NCI-H1048 (cell line): ENCODE measurements at regions not wholly inside any gene's neighbourhood (a gene's known extent, or its start where the extent isn't known, plus 50 kb on each side); places are given as distances from the start of the nearest gene placed in this dataset.

Experiments
- DNase-seq: peaks from one replicate; lab custom pipeline; 2025; lab: John Stamatoyannopoulos, UW

DNA sequence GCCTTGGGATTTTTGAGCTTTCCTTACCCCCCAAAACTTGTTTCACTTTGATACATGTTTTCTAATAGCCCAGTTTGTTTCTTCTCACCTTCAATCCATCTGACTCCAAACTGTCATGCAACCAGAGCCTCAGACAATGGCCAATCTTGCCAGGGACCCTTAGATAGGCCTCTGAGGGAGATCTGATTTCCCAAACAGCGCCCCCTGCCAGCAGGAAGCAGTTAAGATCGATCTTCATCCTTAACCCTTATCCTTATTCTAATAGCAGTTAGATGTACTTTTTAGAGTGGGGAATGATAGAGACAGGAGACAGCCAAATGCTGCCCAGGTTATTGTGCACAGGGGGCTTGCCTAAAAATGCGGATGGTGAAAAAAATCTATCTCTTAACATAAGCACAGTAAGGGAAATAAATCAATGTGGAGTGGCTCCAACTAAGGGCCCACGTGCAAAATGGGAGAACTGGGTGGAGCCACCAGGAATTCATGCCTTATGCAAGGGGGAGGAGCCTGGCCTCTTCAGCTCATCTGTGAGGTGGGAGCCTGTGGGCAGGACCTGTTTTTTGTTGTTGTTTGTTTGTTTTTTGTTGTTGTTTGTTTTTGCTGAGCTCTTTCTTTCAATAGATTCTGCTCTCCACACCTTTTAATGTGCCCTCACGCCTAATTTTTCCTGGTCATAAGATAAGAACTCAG is 833.6 kb upstream of the AGA start:
- DNase-seq: no peak

DNA sequence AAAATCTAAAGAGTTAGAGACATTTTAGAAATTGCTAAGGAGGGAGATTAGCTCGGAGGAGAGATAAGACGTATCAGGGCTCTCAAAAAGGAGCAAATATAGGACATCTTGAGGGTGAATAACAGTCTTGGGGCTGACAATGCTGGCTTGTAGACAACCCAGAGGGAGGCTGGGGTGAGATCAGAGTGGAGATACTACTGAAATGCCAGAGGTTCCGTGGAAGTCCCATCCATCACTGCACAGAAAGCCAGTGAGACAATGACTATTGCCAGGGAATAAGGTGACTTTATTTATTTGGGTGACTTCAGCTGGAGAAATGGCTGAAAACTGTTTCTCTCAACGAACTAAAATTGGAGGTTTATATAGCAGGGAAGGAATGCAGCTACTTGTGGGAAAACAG is 838.1 kb upstream of the AGA start:
- no peak for DNase-seq

DNA sequence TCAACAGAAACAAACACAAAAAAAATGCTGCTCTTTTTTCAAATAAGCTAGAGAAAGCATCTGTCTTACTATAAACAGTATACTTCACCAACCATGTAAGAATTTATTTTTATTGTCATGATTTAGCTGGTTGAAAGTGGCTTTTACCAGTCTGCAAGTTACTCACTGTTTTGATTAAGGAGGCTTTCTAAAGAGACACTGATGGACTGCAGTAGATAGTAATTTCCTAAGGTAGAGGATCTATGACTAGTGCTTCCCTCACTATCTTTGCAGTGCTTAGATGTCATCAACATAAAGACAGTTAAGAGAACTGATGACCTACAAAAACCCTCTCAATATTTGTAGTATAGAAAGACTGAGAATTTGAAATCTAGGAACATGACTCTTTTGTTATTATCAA is 846.2 kb upstream of the AGA start:
- DNase-seq: no peak

DNA sequence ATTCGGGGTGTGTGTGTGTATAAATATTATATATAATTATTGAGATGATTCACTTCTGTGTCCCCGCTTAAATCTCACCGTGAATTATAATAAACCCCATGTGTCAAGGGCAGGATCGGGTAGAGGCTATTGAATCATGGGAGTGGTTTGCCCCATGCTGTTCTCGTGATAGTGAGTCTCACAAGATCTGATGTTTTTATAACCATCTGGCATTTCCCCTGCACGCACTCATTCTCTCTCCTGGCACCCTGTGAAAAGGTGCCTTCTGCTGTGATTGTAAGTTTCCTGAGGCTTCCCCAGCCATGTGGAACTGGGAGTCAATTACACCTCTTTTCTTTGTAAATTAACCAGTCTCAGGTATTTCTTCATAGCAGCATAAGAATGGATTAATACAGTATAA is 851.4 kb upstream of the AGA start:
- no peak for DNase-seq

GRCh38 chr4:178296669-178297068 is 854.4 kb upstream of the AGA start:
- DNase-seq: no peak

DNA sequence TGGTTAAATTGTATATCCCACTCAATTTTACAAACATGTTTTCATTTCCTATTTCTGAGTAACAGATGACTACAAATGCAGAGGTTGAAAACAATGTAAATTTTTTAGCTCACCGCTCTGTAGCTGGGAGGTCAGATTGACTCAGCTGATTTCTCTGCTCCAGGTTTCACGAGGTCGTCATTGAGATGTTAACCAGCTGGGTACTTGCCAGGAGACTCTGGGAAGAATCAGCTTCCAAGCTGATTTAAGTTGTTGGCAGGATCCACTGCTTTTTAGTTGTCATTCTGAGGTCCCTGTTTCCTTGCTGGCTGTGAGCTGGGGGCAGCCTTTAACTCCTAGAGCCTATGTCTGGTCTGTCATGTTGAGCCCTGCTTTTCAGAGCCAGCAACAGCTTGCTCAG is 864.3 kb upstream of the AGA start:
- DNase-seq: no peak

- no peak for DNase-seq
Observed at GRCh38 chr4:178309890-178310289, 867.7 kb upstream of the AGA start.

GRCh38 chr4:178311997-178312396 is 869.8 kb upstream of the AGA start:
- DNase-seq: no peak

- DNase-seq: no peak
Observed at GRCh38 chr4:178314287-178314686, 872.0 kb upstream of the AGA start.

DNA sequence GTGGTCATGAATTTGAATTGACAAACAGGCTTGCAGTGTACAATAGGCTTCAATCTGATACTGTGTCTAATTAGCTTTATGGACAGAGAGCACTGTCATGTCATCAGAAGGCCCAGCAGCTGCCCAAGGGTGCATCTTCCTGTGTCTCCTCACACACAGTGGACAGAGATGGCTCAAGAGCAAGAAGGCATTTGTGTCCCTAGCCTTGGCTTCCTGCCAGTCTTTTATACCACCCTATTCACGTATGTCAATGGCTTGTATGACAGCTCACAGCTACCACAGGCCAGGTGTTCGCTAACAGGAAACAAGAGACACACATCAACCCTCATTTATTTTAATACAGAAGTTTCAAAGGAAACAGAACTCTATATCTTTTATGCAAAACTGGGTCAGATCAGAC is 874.0 kb upstream of the AGA start:
- DNase-seq: no peak

- no peak for DNase-seq
Observed at GRCh38 chr4:178320003-178320402, 877.8 kb upstream of the AGA start.

DNA sequence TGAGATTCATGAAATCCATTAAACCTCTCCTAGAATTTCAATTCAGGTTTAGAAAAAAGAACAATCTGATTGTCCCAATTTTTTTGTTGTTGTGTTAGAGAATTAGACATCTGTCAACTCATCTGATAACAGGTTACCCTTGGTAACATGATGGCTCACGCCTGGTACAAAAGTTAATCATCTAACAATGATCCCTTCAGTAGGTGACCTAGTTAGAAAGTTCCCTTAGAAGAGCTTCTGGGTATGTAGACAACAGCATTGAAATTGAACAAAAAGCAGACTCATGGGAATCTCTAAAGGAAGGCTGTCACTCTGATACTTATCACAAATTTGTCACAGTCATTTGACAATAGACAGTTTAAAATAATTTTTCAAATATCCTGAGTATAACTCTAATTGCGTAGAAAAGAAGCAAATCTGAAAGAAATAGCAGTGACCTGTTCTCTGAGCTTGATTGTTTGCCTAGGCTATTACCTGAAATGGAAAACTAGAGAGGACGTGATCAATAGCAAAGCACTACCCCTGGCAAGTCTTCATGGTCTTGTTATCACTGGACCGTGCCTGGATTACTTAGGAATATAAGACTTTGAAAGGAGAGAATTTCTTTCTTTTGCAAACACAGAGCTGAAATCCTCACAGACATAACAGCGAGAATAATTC is 880.4 kb upstream of the AGA start:
- no peak for DNase-seq

- DNase-seq: no peak
Observed at GRCh38 chr4:178329226-178329872, 887.1 kb upstream of the AGA start.

- no peak for DNase-seq
Observed at GRCh38 chr4:178333355-178333754, 891.1 kb upstream of the AGA start.

DNA sequence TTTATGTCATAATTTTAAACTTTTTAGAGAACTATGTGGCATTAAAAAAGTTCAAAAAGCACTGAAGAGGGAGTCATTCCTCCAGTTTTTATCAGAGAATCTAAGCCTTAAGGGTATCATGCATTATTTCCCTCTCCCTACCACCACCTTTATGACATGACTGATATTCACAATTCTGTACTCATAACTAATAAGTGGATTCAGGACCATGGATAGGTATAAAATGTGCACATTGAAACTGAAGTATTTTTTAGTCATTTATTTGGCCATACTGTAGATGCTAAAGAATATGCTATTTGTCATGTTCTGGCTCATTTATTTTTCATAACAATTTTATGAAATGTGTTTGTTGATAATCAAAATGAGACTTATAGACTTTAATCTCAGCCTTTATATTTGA is 897.5 kb upstream of the AGA start:
- no peak for DNase-seq

DNA sequence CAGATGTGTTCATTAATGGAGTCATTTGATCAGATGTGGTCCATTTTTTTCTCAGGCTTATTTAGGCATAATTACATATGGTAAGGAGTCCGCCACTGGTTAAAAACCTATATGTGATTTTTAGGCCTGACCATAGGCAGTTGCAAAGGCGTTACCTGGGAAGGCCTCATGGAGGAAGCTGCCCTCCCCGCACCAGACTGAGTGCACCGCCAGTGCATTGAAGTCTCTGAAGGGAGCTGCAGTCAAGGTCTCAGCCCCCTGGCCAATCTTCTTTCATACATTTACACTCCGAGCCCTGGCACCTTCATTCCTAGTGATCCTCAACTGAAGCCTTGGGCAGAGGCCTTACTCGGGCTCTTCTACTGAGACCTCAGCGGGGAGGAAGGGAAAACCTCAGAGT is 898.2 kb upstream of the AGA start:
- DNase-seq: no peak

DNA sequence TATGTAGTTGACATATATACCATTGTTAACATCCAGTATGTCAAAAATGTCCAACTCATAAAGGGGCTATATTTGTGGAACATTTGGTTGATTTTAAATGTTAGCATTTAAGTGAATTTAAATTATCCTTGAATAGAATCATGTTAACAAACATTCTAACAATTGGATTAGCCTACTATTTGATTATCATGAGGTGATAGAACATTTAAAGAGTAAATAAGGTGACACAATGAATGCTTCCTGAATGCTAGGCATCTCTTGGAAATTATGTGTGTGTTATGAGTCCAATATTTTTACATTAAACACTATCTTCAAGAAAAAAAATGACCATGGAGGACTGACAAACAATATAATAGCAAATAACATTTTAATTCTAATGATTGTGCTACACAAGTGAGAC is 901.9 kb upstream of the AGA start:
- DNase-seq: no peak

DNA sequence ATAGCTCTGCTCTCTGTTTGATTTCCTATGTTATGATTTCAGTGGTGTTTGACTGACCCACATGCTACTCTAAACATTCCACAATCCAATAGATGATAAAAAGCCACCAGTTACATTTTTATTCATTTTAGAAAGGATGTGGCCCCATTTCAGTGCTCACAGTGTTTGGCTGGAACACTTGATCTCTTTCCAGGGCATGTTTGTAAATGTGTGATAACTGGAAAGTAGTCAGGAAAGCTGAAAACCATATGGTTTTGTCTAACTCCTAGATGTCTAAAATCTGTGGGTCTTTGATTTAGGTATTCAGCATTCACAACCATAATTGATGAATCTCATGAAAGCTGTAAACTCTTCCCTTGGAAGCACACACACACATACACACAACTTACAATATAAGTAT is 904.9 kb upstream of the AGA start:
- DNase-seq: no peak

- DNase-seq: no peak
Observed at GRCh38 chr4:178349601-178350000, 907.4 kb upstream of the AGA start.

DNA sequence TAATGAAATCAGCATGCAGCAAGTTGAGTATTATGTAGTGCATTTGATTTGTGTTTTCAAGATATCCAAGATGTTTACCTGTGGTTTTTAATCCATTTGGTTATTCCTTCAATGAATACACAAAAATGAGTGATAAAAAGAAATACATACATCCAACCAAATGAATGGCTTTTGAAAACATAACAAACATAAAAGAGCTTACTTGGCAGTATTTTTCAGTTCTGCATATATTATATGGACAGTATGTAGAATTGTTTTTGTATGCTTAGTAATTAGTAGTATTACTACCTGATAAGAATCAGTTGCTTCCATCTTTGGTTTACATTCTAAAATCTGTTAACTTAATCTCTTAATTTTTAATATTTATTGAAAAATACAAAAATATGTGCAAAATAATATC is 908.9 kb upstream of the AGA start:
- no peak for DNase-seq

GRCh38 chr4:178356725-178357124 is 914.5 kb upstream of the AGA start:
- DNase-seq: no peak

DNA sequence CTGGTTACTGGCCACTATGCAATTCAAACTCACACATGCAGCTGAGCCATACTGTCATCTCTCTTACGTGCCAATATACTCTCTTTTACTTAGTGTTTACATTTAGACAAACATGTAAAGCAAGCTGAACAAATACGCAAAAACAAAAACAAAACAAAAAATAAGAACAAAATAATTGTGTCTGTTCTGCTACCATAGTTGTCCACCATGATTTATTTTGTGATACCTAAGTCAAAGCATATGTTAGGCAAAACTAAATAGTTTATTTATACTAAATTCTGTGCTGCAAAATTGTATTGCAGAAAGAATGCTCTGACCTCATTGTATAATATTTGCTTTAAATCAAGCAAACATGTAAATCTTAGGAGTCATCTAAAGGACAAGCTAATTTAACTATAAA is 943.2 kb upstream of the AGA start:
- no peak for DNase-seq

- no peak for DNase-seq
Observed at GRCh38 chr4:178387756-178388155, 945.5 kb upstream of the AGA start.

- no peak for DNase-seq
Observed at GRCh38 chr4:178395798-178396197, 953.6 kb upstream of the AGA start.
